RWPE2 (cell line): ENCODE measurements at regions not wholly inside any gene's neighbourhood (a gene's known extent, or its start where the extent isn't known, plus 50 kb on each side); places are given as distances from the start of the nearest gene placed in this dataset.

ENCODE experiments used
- ATAC-seq: fragments of 200-7000 bp; cut with Tn5 transposase; 3 replicates; pipeline ENCODE4 v1.9.1; 2021; ENCODE audit warnings: low read depth
- DNase-seq: peaks from one replicate; pipeline ENCODE4 v3.0.0-alpha.2; 2020; ENCODE audit warnings: low spot score
- H3K27ac ChIP-seq: fragments of 450-650 bp; 2 replicates; pipeline ENCODE4 v1.5.1; 2017; ENCODE audit warnings: mild to moderate bottlenecking; ENCODE audit not compliant: poor library complexity, severe bottlenecking
- H3K27me3 ChIP-seq: fragments of 250-450 bp; sonication (Bioruptor Pico); 2 replicates; pipeline ENCODE4 v1.5.1; 2021; ENCODE audit warnings: mild to moderate bottlenecking, moderate library complexity; ENCODE audit not compliant: insufficient read depth, poor library complexity, severe bottlenecking
- H3K36me3 ChIP-seq: fragments of 250-450 bp; sonication (Bioruptor Pico); 2 replicates; pipeline ENCODE4 v1.5.1; 2020; ENCODE audit warnings: low read depth, mild to moderate bottlenecking, moderate library complexity
- H3K4me1 ChIP-seq: fragments of 250-450 bp; sonication (Bioruptor Pico); 2 replicates; pipeline ENCODE4 v1.5.1; 2021; ENCODE audit warnings: mild to moderate bottlenecking, moderate library complexity; ENCODE audit not compliant: insufficient read depth, poor library complexity, severe bottlenecking
- H3K4me3 ChIP-seq: fragments of 250-450 bp; sonication (Bioruptor Pico); 2 replicates; pipeline ENCODE4 v1.5.1; 2021; ENCODE audit warnings: mild to moderate bottlenecking, moderate library complexity; ENCODE audit not compliant: severe bottlenecking
- H3K9me3 ChIP-seq: fragments of 250-450 bp; sonication (Bioruptor Pico); 2 replicates; pipeline ENCODE4 v1.5.1; 2021; ENCODE audit warnings: mild to moderate bottlenecking, moderate library complexity; ENCODE audit not compliant: severe bottlenecking
- TF ChIP-seq, protein P1 (sequence below): fragments of 450-650 bp; IDR thresholded peaks from one replicate; pipeline ENCODE4 v1.5.1; 2017; ENCODE audit warnings: mild to moderate bottlenecking, moderate library complexity; ENCODE audit not compliant: poor library complexity, severe bottlenecking

DNA sequence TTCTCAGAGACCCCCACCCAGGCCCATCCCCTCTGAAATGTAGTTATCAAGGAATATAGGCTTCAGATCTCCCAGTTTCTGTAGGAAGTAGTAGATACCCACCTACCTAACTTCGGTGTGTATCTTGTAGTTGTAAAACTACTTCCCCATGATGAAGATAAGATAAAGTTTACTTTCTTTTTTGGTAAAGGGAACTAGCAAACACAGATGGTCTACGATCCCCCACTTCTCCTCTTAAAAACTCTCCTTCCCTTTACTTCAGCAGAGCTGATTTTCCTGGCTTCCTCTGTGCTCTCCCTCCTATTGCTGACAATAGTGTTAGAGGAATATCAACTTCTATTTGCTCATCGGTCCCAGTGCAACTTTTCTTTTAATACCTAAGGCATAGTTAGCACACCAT is 395.2 kb downstream of the RPL10L start:
- Histone ChIP-seq H3K36me3 (no peaks in the 10 kb centered on the region), H3K4me3 (no peak overlapping the region), H3K9me3 (no peaks in the 10 kb centered on the region), H3K27ac (no peak overlapping the region), H3K27me3 (peaks cover 14% of the 10 kb centered on the region), H3K4me1 (no peaks in the 10 kb centered on the region)
- no peak for DNase-seq
- no peak for ATAC-seq
- TF ChIP-seq, protein P1, sequence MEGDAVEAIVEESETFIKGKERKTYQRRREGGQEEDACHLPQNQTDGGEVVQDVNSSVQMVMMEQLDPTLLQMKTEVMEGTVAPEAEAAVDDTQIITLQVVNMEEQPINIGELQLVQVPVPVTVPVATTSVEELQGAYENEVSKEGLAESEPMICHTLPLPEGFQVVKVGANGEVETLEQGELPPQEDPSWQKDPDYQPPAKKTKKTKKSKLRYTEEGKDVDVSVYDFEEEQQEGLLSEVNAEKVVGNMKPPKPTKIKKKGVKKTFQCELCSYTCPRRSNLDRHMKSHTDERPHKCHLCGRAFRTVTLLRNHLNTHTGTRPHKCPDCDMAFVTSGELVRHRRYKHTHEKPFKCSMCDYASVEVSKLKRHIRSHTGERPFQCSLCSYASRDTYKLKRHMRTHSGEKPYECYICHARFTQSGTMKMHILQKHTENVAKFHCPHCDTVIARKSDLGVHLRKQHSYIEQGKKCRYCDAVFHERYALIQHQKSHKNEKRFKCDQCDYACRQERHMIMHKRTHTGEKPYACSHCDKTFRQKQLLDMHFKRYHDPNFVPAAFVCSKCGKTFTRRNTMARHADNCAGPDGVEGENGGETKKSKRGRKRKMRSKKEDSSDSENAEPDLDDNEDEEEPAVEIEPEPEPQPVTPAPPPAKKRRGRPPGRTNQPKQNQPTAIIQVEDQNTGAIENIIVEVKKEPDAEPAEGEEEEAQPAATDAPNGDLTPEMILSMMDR: no peak

DNA sequence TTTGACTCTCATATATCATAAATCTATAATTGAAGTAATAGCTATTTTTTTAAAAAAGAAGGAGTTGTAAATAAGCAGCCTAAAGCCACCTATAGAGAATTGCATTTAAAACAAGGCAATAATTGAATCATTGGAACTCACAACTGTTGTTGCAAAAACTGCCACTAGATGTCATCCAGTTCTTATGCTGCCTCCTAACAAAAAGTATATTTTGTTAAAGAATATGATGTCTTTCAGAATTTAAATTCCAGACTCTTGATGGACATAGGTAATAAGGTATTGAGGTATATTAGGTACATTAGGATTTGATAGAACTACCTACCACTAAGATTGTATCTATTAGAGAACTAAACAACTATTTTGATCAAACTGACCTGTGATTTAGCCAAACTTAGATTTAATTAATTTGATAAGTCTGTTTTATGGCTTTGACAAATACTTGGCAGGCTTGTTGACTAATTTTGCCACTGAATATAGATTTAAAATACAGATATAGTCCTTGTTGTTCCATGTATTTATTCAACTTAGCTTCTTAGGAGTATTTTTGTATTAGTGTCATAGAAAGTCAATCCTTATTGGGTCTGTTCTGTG is 401.4 kb downstream of the RPL10L start:
- ATAC-seq: no peak
- no peak for DNase-seq
- H3K4me3 ChIP-seq: no peak overlapping the region
- no peak overlapping the region for H3K27ac ChIP-seq
- no peaks in the 10 kb centered on the region for H3K36me3 ChIP-seq
- peaks cover 2% of the 10 kb centered on the region for H3K9me3 ChIP-seq
- TF ChIP-seq, protein P1: peak; percentile 88
- H3K27me3 ChIP-seq: peaks cover 4% of the 10 kb centered on the region
- H3K4me1 ChIP-seq: no peaks in the 10 kb centered on the region

DNA sequence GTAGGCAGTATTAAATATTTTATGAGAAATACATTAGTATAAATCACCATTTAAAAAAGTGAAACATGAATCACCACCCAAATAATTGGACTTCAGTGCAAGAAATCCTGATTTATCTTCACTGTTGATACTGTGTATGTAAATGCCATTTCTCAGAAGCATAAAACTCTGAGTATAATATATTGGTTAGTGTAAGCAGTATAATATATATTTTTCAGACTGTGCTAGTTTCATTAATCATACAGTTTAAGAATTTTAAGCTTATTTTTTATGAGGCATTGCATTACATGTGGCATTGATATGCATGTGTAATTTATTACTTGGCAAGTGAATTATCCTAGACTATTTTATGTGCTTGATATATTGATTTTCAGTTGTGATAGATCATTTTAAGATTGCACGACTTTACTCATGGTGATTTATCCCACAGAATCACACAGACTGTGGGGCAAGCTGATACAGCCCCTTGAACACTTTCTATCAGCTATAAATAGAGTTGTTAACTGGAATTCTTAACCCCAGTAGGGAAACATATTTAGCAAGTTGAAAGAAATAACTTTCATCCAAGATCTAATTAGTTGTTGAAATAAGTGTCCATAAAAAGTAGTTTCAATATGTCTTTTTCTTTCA is 403.5 kb downstream of the RPL10L start:
- ATAC-seq: no peak
- H3K27me3 ChIP-seq: peaks cover 4% of the 10 kb centered on the region

DNA sequence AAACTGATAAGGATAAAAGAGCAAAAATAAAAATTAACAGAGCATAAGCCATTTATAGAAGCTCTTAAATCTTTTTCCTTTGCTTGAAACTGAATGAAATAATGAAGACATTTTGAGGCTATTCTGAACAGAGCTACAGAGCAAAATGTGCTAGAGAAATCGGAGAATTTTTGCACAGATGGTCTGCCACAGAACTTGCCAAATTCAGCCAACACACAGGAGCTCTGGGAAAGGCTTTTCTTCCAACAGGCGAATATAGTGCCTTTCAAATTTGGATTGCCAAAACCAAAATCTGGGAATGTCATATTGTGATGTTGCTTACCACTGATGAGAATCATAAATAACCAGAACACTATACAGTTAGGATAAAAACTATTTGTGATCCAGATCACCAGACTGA is 406.3 kb downstream of the RPL10L start:
- Histone ChIP-seq H3K9me3 (no peaks in the 10 kb centered on the region), H3K27me3 (peaks cover 7% of the 10 kb centered on the region), H3K27ac (no peak overlapping the region), H3K36me3 (no peaks in the 10 kb centered on the region), H3K4me3 (no peak overlapping the region), H3K4me1 (no peaks in the 10 kb centered on the region)
- no peak for ATAC-seq
- DNase-seq: no peak
- TF ChIP-seq, protein P1: no peak

More for the DNA sequence above, 403.5 kb downstream of the RPL10L start:
- no peak overlapping the region for H3K27ac ChIP-seq
- no peak overlapping the region for H3K4me3 ChIP-seq
- peaks cover 2% of the 10 kb centered on the region for H3K9me3 ChIP-seq
- no peaks in the 10 kb centered on the region for H3K4me1 ChIP-seq
- TF ChIP-seq, protein P1: no peak
- DNase-seq: no peak
- no peaks in the 10 kb centered on the region for H3K36me3 ChIP-seq

DNA sequence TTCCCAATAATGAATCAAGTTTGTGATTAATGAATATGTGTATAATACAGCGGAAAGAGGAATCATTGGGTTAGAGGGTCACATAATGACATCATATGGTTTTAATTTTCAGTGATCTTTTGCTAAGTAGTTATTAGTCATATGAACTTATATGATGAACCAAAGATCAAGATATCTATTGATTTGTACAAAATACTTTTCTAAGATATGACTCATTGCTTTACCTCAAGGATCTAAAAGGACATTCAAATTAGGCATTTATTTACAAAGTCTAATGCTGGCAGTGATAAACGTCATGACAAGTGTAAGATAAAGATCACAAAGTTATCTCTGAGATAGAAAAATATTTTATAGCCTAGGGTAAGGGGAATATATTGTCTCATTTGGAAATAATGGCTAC is 417.8 kb downstream of the RPL10L start:
- Histone ChIP-seq H3K4me3 (no peak overlapping the region), H3K9me3 (no peaks in the 10 kb centered on the region), H3K27ac (no peak overlapping the region), H3K4me1 (no peaks in the 10 kb centered on the region), H3K36me3 (no peaks in the 10 kb centered on the region), H3K27me3 (no peaks in the 10 kb centered on the region)
- TF ChIP-seq, protein P1: no peak
- ATAC-seq: no peak
- no peak for DNase-seq
